ENCODE measurements at regions not wholly inside any gene's neighbourhood (a gene's known extent, or its start where the extent isn't known, plus 50 kb on each side); places are given as distances from the start of the nearest gene placed in this dataset.

DNA sequence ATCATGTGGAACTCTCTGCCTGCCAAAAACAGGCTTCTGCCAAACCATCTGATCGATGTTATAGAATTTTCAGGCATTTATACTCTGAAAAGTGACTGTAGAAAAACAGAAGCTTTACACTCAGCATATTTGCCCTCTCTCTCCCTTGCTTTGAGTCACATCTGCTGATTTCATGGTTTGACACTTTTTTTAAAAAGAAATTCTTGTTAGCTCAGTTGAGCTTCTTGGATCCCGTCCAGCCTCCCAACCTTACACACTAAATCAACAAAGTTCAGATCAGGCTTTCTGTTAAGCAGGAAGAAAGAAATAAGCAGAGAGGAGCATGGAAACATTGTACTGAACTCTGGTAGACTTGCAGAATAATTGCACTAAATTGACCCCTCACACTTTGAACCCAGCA lies 193.6 kb upstream of the SEL1L start:
- in situ Hi-C loops (cut with MboI; ENCODE audit: low sequenced_read_pairs, unreplicated experiment), result no loop called here
- TF ChIP-seq, protein P1, sequence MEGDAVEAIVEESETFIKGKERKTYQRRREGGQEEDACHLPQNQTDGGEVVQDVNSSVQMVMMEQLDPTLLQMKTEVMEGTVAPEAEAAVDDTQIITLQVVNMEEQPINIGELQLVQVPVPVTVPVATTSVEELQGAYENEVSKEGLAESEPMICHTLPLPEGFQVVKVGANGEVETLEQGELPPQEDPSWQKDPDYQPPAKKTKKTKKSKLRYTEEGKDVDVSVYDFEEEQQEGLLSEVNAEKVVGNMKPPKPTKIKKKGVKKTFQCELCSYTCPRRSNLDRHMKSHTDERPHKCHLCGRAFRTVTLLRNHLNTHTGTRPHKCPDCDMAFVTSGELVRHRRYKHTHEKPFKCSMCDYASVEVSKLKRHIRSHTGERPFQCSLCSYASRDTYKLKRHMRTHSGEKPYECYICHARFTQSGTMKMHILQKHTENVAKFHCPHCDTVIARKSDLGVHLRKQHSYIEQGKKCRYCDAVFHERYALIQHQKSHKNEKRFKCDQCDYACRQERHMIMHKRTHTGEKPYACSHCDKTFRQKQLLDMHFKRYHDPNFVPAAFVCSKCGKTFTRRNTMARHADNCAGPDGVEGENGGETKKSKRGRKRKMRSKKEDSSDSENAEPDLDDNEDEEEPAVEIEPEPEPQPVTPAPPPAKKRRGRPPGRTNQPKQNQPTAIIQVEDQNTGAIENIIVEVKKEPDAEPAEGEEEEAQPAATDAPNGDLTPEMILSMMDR (IDR thresholded peaks at IDR 0.05; ENCODE audit: borderline replicate concordance, control extremely low read depth, extremely low read depth, insufficient read depth, missing control alignments), result no peak
- no peak for DNase-seq (ENCODE audit: low spot score)

DNA sequence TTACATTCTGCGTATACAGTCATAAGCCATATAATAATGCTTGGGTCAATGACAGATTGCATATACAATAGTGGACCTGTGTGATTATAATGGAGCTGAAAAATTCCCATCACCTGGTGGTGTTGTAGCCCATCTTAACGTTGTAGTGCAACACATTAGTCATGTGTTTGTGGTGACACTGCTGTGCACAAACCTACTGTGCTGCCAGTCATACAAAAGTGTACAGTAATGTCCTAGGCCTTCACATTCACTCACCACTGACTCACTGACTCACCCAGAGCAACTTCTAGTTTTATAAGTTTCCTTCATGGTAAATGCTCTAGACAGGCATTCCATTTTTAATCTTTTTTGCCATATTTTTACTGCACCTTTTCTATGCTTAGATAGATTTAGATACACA lies 194.8 kb upstream of the SEL1L start:
- TF ChIP-seq, protein P1 (IDR thresholded peaks at IDR 0.05; ENCODE audit: borderline replicate concordance, control extremely low read depth, extremely low read depth, insufficient read depth, missing control alignments), result no peak
- no peak for DNase-seq (ENCODE audit: low spot score)
- in situ Hi-C loops (cut with MboI; ENCODE audit: low sequenced_read_pairs, unreplicated experiment), result no loop called here

DNA sequence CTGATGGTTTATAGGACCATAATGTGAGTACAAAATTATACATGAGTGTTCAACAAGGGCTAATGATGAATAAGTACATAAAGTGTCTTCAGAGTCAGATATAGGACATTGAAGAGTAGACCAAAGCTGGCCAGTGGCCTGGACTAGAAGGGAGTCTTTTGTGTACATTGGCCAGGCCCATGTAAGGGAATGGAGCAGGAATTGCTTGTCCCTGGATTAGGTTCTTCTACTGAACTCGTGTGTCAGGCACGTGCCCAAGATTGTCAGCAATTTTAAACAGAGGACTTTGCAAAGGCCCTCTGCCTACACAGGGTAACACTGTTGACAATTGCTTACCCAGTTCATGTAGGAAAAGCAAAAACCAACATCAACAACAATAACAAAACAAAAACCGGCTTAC lies 196.0 kb upstream of the SEL1L start:
- TF ChIP-seq, protein P1 (IDR thresholded peaks at IDR 0.05; ENCODE audit: borderline replicate concordance, control extremely low read depth, extremely low read depth, insufficient read depth, missing control alignments), result no peak
- no peak for DNase-seq (ENCODE audit: low spot score)
- in situ Hi-C loops (cut with MboI; ENCODE audit: low sequenced_read_pairs, unreplicated experiment), result no loop called here

GRCh38 chr14:81737938-81738337 lies 204.3 kb upstream of the SEL1L start:
- no peak for DNase-seq (ENCODE audit: low spot score)
- TF ChIP-seq, protein P1 (IDR thresholded peaks at IDR 0.05; ENCODE audit: borderline replicate concordance, control extremely low read depth, extremely low read depth, insufficient read depth, missing control alignments), result no peak
- in situ Hi-C loops (cut with MboI; ENCODE audit: low sequenced_read_pairs, unreplicated experiment), result no loop called here

DNA sequence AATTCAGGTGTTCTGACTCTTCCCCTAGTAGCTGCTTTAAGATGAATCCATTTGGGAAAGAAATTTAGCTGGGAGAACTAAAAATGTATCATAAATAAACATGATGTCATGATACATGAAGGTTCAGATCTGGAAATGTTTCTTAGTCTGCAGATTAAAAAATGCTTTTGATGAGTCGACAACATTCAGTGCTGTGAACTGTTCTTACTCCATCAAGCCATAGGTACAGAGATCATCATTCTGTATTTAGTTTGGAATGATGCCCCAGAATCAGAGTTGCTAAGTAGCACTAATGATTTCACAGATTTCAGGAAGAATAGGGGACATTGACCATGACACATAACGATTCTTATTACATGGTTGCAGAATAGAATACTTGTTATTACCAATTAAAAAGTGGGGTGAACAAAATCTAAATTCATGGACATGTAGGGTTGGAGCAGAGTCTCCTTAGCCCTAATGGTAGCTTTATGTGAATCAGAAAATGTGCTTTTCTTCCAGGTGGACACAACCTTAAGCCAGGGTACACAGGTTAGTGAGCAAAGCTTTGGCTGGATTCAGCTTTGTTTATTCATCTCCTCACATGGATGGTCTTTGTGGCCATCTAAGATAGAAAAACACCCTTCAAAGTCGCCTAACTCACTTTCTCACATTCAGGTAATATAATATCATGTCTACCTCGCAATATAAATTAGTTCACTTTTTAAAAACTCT lies 205.4 kb upstream of the SEL1L start:
- in situ Hi-C loops (cut with MboI; ENCODE audit: low sequenced_read_pairs, unreplicated experiment), result no loop called here
- TF ChIP-seq, protein P1 (IDR thresholded peaks at IDR 0.05; ENCODE audit: borderline replicate concordance, control extremely low read depth, extremely low read depth, insufficient read depth, missing control alignments), result no peak
- no peak for DNase-seq (ENCODE audit: low spot score)

DNA sequence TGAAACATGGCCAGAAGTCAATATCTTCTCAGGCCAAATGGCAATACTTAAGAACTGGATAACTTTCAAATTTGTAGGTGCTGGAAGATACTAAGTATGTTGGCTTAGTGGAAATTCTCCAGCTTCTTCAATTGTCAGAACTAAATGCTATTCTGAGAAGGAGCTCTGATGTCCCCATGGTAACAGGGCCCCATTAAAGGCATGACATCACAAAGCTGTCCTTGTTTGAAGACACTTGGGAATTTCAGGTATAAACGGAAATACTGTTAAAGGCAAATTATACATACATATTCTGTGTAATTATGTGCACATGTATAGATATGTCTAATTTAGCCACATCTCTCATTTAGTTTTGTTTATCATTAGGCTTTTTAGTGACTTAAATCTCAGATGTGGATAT lies 210.0 kb upstream of the SEL1L start:
- in situ Hi-C loops (cut with MboI; ENCODE audit: low sequenced_read_pairs, unreplicated experiment), result no loop called here
- DNase-seq (ENCODE audit: low spot score), result no peak
- TF ChIP-seq, protein P1 (IDR thresholded peaks at IDR 0.05; ENCODE audit: borderline replicate concordance, control extremely low read depth, extremely low read depth, insufficient read depth, missing control alignments), result no peak

Measured in GM13976 (cell line).